Ovary (tissue), 3 donors: ENCODE measurements at regions not wholly inside any gene's neighbourhood (a gene's known extent, or its start where the extent isn't known, plus 50 kb on each side); places are given as distances from the start of the nearest gene placed in this dataset.

Experiments
- CTCF ChIP-seq, 3 donors: fragments of 450-650 bp in 2 of 3; fragments of 200-600 bp in 1 of 3; IDR thresholded peaks; one replicate each; pipeline versions ENCODE4 v1.5.1 to v1.8.0; 2016 to 2022; ENCODE audit warnings: antibody characterized with exemption in 3 of 3, mild to moderate bottlenecking in 1 of 3
- EP300 ChIP-seq: sonication (generic); formaldehyde crosslinking; IDR thresholded peaks from one replicate; pipeline ENCODE4 v1.6.1; 2017; ENCODE audit warnings: antibody characterized with exemption
- donor health status: DM: no; HTN: no; CAD: no.

GRCh38 chr2:209114588-209115240, 309.1 kb upstream of the MAP2 start:
- TF ChIP-seq CTCF (IDR thresholded peaks at IDR 0.05) = no peak
- TF ChIP-seq EP300 = no peak
